GM11168 (cell line): ENCODE measurements at regions not wholly inside any gene's neighbourhood (a gene's known extent, or its start where the extent isn't known, plus 50 kb on each side); places are given as distances from the start of the nearest gene placed in this dataset.

Source experiments
- in situ Hi-C: fragments of 300-500 bp; cut with MboI; formaldehyde crosslinking; loops from one replicate; pipeline ENCODE4 v1.12.0; 2022; ENCODE audit warnings: low sequenced_read_pairs; ENCODE audit not compliant: unreplicated experiment

- in situ Hi-C loops: no loop called here
Observed at GRCh38 chr2:139864821-139865302, 1084.7 kb upstream of the NXPH2 start.

GRCh38 chr2:139854769-139855483 is 1074.7 kb upstream of the NXPH2 start:
- in situ Hi-C loops: no loop called here

- in situ Hi-C loops: no loop called here
Observed at GRCh38 chr2:139850254-139850890, 1070.2 kb upstream of the NXPH2 start.

GRCh38 chr2:139836769-139837168 is 1056.6 kb upstream of the NXPH2 start:
- in situ Hi-C loops: no loop called here

GRCh38 chr2:139835101-139835500 is 1054.9 kb upstream of the NXPH2 start:
- in situ Hi-C loops: no loop called here

DNA sequence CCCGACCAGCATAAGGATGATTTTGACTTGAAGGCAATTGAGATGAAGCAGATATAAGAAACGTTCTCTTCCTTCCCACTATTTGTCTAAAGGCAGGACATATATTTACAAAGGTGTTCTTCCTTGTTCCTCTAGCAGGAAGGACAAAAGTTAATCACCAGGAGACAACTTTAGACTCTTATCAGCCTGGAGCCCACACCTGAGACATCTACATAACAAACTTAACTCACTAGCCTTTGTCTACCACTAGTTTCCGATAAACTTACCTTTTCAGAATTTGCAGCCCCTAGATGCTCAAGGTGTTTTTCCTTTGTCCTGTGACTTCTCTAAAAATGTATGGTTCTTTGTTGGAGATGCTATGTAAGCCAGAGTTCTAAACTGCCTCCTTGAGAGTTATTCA is 1047.8 kb upstream of the NXPH2 start:
- in situ Hi-C loops: no loop called here

GRCh38 chr2:139825726-139826125 is 1045.5 kb upstream of the NXPH2 start:
- in situ Hi-C loops: no loop called here

GRCh38 chr2:139819273-139819796 is 1039.1 kb upstream of the NXPH2 start:
- in situ Hi-C loops: no loop called here

GRCh38 chr2:139814458-139814857 is 1034.3 kb upstream of the NXPH2 start:
- in situ Hi-C loops: no loop called here

- in situ Hi-C loops: no loop called here
Observed at GRCh38 chr2:139813340-139813739, 1033.2 kb upstream of the NXPH2 start.

- in situ Hi-C loops: no loop called here
Observed at GRCh38 chr2:139805441-139805840, 1025.3 kb upstream of the NXPH2 start.

DNA sequence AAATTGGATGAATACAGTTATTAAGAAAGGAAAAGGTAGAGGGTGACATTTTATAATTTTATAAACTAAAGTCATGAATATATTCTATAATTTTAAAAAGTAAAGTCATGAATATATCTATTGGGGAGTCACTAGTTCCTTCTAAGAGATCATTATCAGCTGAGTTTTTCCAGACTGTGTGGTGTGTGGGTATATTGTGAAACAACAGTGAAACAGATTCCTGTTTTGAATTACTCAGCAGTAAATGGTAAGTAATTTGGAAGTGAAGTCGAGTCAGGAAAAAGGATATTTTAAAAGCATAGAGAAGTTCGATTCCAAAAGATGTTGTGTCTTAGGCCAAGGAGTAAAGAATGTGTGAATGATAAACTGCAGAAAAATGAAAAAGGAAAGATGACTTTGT is 1018.2 kb upstream of the NXPH2 start:
- in situ Hi-C loops: no loop called here

- in situ Hi-C loops: no loop called here
Observed at GRCh38 chr2:139790807-139791752, 1010.9 kb upstream of the NXPH2 start.

DNA sequence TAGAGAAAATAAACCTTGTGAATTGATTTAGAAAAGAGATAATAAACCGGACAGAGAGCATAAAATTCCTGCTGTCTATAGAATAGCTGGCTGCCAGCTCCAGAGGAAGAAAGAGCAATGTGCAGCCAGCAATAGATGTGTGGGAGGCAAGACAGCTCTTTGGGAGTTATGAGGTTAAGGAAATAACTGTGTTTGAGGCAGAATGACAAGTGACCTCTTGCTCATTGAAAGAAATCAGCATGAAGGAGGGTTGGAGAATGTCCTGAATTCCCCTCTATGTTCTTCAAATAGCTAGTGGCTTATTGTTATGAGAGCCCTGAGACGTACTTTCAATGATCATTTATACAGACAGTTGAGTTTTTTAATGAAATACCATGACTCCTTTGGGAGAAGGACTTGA is 1009.9 kb upstream of the NXPH2 start:
- in situ Hi-C loops: no loop called here

DNA sequence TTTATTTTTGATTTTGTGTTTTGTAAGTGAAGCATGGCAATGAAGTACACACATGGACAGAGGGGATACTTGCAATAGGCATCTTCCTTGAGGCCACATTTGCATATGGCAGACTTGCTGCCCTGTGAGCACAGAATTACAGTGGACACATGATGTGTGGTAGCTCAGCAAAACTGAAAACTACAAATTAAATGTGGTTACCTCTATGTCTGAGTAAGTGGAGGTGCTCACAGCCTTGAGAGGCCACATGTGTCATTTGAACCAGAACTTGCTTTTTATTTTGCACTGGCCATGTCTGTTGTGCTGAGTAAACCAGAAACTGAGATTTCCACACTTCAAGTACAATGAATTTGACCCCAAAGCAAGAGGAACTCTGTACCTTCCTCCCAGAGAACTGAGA is 998.5 kb upstream of the NXPH2 start:
- in situ Hi-C loops: no loop called here

GRCh38 chr2:139773720-139774277 is 993.6 kb upstream of the NXPH2 start:
- in situ Hi-C loops: no loop called here

GRCh38 chr2:139769633-139770032 is 989.4 kb upstream of the NXPH2 start:
- in situ Hi-C loops: no loop called here

GRCh38 chr2:139763705-139764104 is 983.5 kb upstream of the NXPH2 start:
- in situ Hi-C loops: no loop called here

GRCh38 chr2:139759000-139759505 is 978.9 kb upstream of the NXPH2 start:
- in situ Hi-C loops: no loop called here

- in situ Hi-C loops: no loop called here
Observed at GRCh38 chr2:139746901-139747300, 966.7 kb upstream of the NXPH2 start.
